ENCODE measurements at regions not wholly inside any gene's neighbourhood (a gene's known extent, or its start where the extent isn't known, plus 50 kb on each side); places are given as distances from the start of the nearest gene placed in this dataset.

DNA sequence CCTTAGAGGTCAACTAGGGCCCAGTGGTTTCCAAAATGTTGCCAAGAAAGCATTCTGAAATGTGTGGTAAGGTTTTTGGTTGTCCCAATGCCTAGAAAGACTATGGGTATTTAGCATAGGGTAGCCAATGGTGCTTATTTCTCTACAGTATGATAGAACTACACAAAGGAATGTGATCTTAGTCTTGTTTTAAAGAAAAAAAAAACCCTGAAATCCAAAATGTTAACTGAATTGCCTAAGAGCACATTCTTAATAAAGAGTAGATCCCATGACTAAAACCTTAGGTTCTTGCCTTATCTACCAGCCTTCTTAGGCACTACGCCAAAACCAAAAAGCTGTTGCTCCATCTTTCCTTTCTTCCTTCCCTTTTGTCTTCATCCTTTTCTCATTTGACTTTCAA, 428.2 kb downstream of the MRPL39 start:
- no peak for TF ChIP-seq CTCF (IDR thresholded peaks at IDR 0.05)
- no peak for TF ChIP-seq POLR2AphosphoS5 (IDR thresholded peaks at IDR 0.05)
- no peak for TF ChIP-seq POLR2A (IDR thresholded peaks at IDR 0.05)
- no peak for TF ChIP-seq EP300 (IDR thresholded peaks at IDR 0.05)
